BLaER1 (cell line): ENCODE measurements at regions not wholly inside any gene's neighbourhood (a gene's known extent, or its start where the extent isn't known, plus 50 kb on each side); places are given as distances from the start of the nearest gene placed in this dataset.

Experiments used
- H3K27ac ChIP-seq: shearing (Covaris generic); formaldehyde crosslinking; 2 replicates; pipeline ENCODE4 v1.8.1; 2022
- H3K27me3 ChIP-seq: shearing (Covaris generic); formaldehyde crosslinking; 2 replicates; pipeline ENCODE4 v1.8.1; 2022
- H3K36me3 ChIP-seq: shearing (Covaris generic); formaldehyde crosslinking; 2 replicates; pipeline ENCODE4 v1.8.1; 2022
- H3K4me1 ChIP-seq: shearing (Covaris generic); formaldehyde crosslinking; 2 replicates; pipeline ENCODE4 v1.8.1; 2022
- H3K4me2 ChIP-seq: shearing (Covaris generic); formaldehyde crosslinking; 2 replicates; pipeline ENCODE4 v1.8.1; 2022
- H3K4me3 ChIP-seq: shearing (Covaris generic); formaldehyde crosslinking; 2 replicates; pipeline ENCODE4 v1.8.1; 2022
- H3K9ac ChIP-seq: shearing (Covaris generic); formaldehyde crosslinking; 2 replicates; pipeline ENCODE4 v1.8.1; 2022
- H3K9me3 ChIP-seq: shearing (Covaris generic); formaldehyde crosslinking; 2 replicates; pipeline ENCODE4 v1.8.1; 2022
- H4K20me1 ChIP-seq: shearing (Covaris generic); formaldehyde crosslinking; 2 replicates; pipeline ENCODE4 v1.8.1; 2022
- Cebpa-rat ChIP-seq: shearing (Covaris generic); IDR thresholded peaks from 2 replicates; pipeline ENCODE4 v1.8.1; 2022

GRCh38 chr2:236724200-236724599 is 154.6 kb downstream of the ACKR3 start:
- Histone ChIP-seq H3K9ac (no peak overlapping the region), H3K4me1 (0 out of 2 replicates have a peak, but pooled peaks cover 3% of the 10 kb centered on the region), H3K9me3 (0 out of 2 replicates have a peak, but pooled peaks cover under 1% of the 10 kb centered on the region), H4K20me1 (no peaks in the 10 kb centered on the region), H3K27me3 (no peaks in the 10 kb centered on the region), H3K4me2 (no peak overlapping the region), H3K4me3 (no peak overlapping the region), H3K27ac (no peak overlapping the region), H3K36me3 (no peaks in the 10 kb centered on the region)
- TF ChIP-seq Cebpa-rat, result no peak

- H4K20me1 ChIP-seq, result no peaks in the 10 kb centered on the region
Measured at GRCh38 chr2:236726701-236727450, 157.3 kb downstream of the ACKR3 start.

GRCh38 chr2:236728916-236729670 is 159.5 kb downstream of the ACKR3 start:
- Histone ChIP-seq H3K9ac (no peak overlapping the region), H4K20me1 (no peaks in the 10 kb centered on the region), H3K4me1 (peaks cover 14% of the 10 kb centered on the region; the same call in 1 of the 2 replicates), H3K27me3 (no peaks in the 10 kb centered on the region), H3K4me2 (no peak overlapping the region), H3K9me3 (0 out of 2 replicates have a peak, but pooled peaks cover 6% of the 10 kb centered on the region), H3K4me3 (no peak overlapping the region), H3K36me3 (no peaks in the 10 kb centered on the region), H3K27ac (no peak overlapping the region)
- TF ChIP-seq Cebpa-rat, result no peak

More at GRCh38 chr2:236726701-236727450, 157.3 kb downstream of the ACKR3 start:
- Histone ChIP-seq H3K4me3 (no peak overlapping the region), H3K36me3 (no peaks in the 10 kb centered on the region), H3K9me3 (0 out of 2 replicates have a peak, but pooled peaks cover 6% of the 10 kb centered on the region), H3K9ac (no peak overlapping the region), H3K4me2 (no peak overlapping the region), H3K27me3 (no peaks in the 10 kb centered on the region), H3K4me1 (peaks cover 6% of the 10 kb centered on the region; the same call in 1 of the 2 replicates), H3K27ac (no peak overlapping the region)
- TF ChIP-seq Cebpa-rat, result no peak

- no peaks in the 10 kb centered on the region for H4K20me1 ChIP-seq
- H3K4me3 ChIP-seq, result no peak overlapping the region
- no peak overlapping the region for H3K4me2 ChIP-seq
- no peak overlapping the region for H3K9ac ChIP-seq
- H3K36me3 ChIP-seq, result no peaks in the 10 kb centered on the region
- TF ChIP-seq Cebpa-rat, result no peak
- 0 out of 2 replicates have a peak, but pooled peaks cover 6% of the 10 kb centered on the region for H3K9me3 ChIP-seq
- H3K27me3 ChIP-seq, result no peaks in the 10 kb centered on the region
- no peak overlapping the region for H3K27ac ChIP-seq
- peaks cover 14% of the 10 kb centered on the region; the same call in 1 of the 2 replicates for H3K4me1 ChIP-seq
Measured at GRCh38 chr2:236730393-236730792, 160.8 kb downstream of the ACKR3 start.

- Histone ChIP-seq H3K4me2 (peak overlapping the region; percentile 17; the same call in 1 of the 2 replicates), H3K4me3 (no peak overlapping the region), H4K20me1 (no peaks in the 10 kb centered on the region), H3K4me1 (peaks cover 14% of the 10 kb centered on the region; the same call in 1 of the 2 replicates), H3K9me3 (0 out of 2 replicates have a peak, but pooled peaks cover 6% of the 10 kb centered on the region), H3K36me3 (no peaks in the 10 kb centered on the region), H3K27ac (no peak overlapping the region), H3K9ac (no peak overlapping the region), H3K27me3 (no peaks in the 10 kb centered on the region)
- TF ChIP-seq Cebpa-rat, result no peak
Measured at GRCh38 chr2:236731767-236732580, 162.3 kb downstream of the ACKR3 start.

GRCh38 chr2:236733156-236733555 is 163.5 kb downstream of the ACKR3 start:
- H3K27ac ChIP-seq, result no peak overlapping the region
- no peak overlapping the region for H3K9ac ChIP-seq
- H3K4me1 ChIP-seq, result peaks cover 14% of the 10 kb centered on the region; the same call in 1 of the 2 replicates
- H4K20me1 ChIP-seq, result no peaks in the 10 kb centered on the region
- H3K9me3 ChIP-seq, result 0 out of 2 replicates have a peak, but pooled peaks cover 6% of the 10 kb centered on the region
- no peaks in the 10 kb centered on the region for H3K36me3 ChIP-seq
- H3K27me3 ChIP-seq, result no peaks in the 10 kb centered on the region
- no peak overlapping the region for H3K4me3 ChIP-seq
- no peak for TF ChIP-seq Cebpa-rat
- no peak overlapping the region for H3K4me2 ChIP-seq

GRCh38 chr2:236735825-236736238 is 166.2 kb downstream of the ACKR3 start:
- no peaks in the 10 kb centered on the region for H3K27me3 ChIP-seq
- H4K20me1 ChIP-seq, result no peaks in the 10 kb centered on the region
- H3K36me3 ChIP-seq, result no peaks in the 10 kb centered on the region

GRCh38 chr2:236738030-236738429 is 168.4 kb downstream of the ACKR3 start:
- H3K9me3 ChIP-seq, result no peaks in the 10 kb centered on the region
- H3K9ac ChIP-seq, result no peak overlapping the region
- H3K4me1 ChIP-seq, result peaks cover 29% of the 10 kb centered on the region
- no peak for TF ChIP-seq Cebpa-rat
- H3K4me3 ChIP-seq, result no peak overlapping the region
- H4K20me1 ChIP-seq, result no peaks in the 10 kb centered on the region
- H3K36me3 ChIP-seq, result no peaks in the 10 kb centered on the region
- H3K27me3 ChIP-seq, result no peaks in the 10 kb centered on the region
- no peak overlapping the region for H3K27ac ChIP-seq
- H3K4me2 ChIP-seq, result no peak overlapping the region

More at GRCh38 chr2:236735825-236736238, 166.2 kb downstream of the ACKR3 start:
- no peak for TF ChIP-seq Cebpa-rat
- H3K9ac ChIP-seq, result no peak overlapping the region
- H3K9me3 ChIP-seq, result no peaks in the 10 kb centered on the region
- H3K4me3 ChIP-seq, result no peak overlapping the region
- peaks cover 27% of the 10 kb centered on the region for H3K4me1 ChIP-seq
- no peak overlapping the region for H3K27ac ChIP-seq
- H3K4me2 ChIP-seq, result no peak overlapping the region

- Histone ChIP-seq H3K4me1 (peaks cover 38% of the 10 kb centered on the region), H4K20me1 (no peaks in the 10 kb centered on the region), H3K36me3 (no peaks in the 10 kb centered on the region), H3K4me2 (no peak overlapping the region), H3K9me3 (no peaks in the 10 kb centered on the region), H3K9ac (no peak overlapping the region), H3K27me3 (no peaks in the 10 kb centered on the region), H3K27ac (no peak overlapping the region), H3K4me3 (no peak overlapping the region)
- TF ChIP-seq Cebpa-rat, result no peak
Measured at GRCh38 chr2:236738896-236739295, 169.3 kb downstream of the ACKR3 start.
